Erythroblast (primary cell): ENCODE measurements at regions not wholly inside any gene's neighbourhood (a gene's known extent, or its start where the extent isn't known, plus 50 kb on each side); places are given as distances from the start of the nearest gene placed in this dataset.

ENCODE experiments used
- GATA1 ChIP-seq: IDR thresholded peaks from 2 replicates; pipeline ENCODE4 v1.6.1; 2011; ENCODE audit warnings: low read depth, mild to moderate bottlenecking, control low read depth, low read length, moderate library complexity
- POLR2A ChIP-seq: IDR thresholded peaks from 2 replicates; pipeline ENCODE4 v1.6.1; 2011; ENCODE audit warnings: mild to moderate bottlenecking, low read length

GRCh38 chr2:7891312-7891711 lies 790.5 kb upstream of the ID2 start:
- no peak for TF ChIP-seq POLR2A
- no peak for TF ChIP-seq GATA1
